Astrocyte of the spinal cord (primary cell): ENCODE measurements at regions not wholly inside any gene's neighbourhood (a gene's known extent, or its start where the extent isn't known, plus 50 kb on each side); places are given as distances from the start of the nearest gene placed in this dataset.
A peak's percentile ranks its signal among the peaks of the same experiment; 100 is the strongest.

ENCODE experiments used
- DNase-seq: peaks from one replicate; pipeline ENCODE4 v3.0.0; 2011; ENCODE audit warnings: low read depth, low spot score
- H3K4me3 ChIP-seq: 2 replicates; pipeline ENCODE4 v1.5.1; 2011; ENCODE audit warnings: low read depth, mild to moderate bottlenecking, low read length, moderate library complexity
- CTCF ChIP-seq: IDR thresholded peaks from 2 replicates; pipeline ENCODE4 v1.5.1; 2012; ENCODE audit warnings: low read depth, mild to moderate bottlenecking, low read length, inconsistent platforms
- in situ Hi-C: cut with HindIII; loops from 2 replicates; pipeline ENCODE4 v1.10.0; 2017; ENCODE audit warnings: low sequenced_read_pairs

- in situ Hi-C loops, result no loop called here
- no peak for DNase-seq
- no peak overlapping the region for H3K4me3 ChIP-seq
- no peak for TF ChIP-seq CTCF
These were observed 200.9 kb downstream of the AASDHPPT start for GRCh38 chr11:106278391-106278790.

GRCh38 chr11:106280036-106280435 lies 202.6 kb downstream of the AASDHPPT start:
- TF ChIP-seq CTCF, result no peak
- no peak overlapping the region for H3K4me3 ChIP-seq
- DNase-seq, result no peak
- in situ Hi-C loops, result no loop called here

GRCh38 chr11:106281455-106282173 lies 204.2 kb downstream of the AASDHPPT start:
- DNase-seq, result peak; percentile 62
- no peak for TF ChIP-seq CTCF
- no peak overlapping the region for H3K4me3 ChIP-seq
- in situ Hi-C loops, result no loop called here

GRCh38 chr11:106286881-106287504 lies 209.5 kb downstream of the AASDHPPT start:
- no peak for TF ChIP-seq CTCF
- no peak overlapping the region for H3K4me3 ChIP-seq
- DNase-seq, result no peak
- in situ Hi-C loops, result no loop called here

GRCh38 chr11:106288057-106288456 lies 210.6 kb downstream of the AASDHPPT start:
- TF ChIP-seq CTCF, result no peak
- no peak for DNase-seq
- H3K4me3 ChIP-seq, result no peak overlapping the region
- in situ Hi-C loops, result no loop called here

- H3K4me3 ChIP-seq, result no peak overlapping the region
- no peak for DNase-seq
- in situ Hi-C loops, result no loop called here
- no peak for TF ChIP-seq CTCF
These were observed 211.4 kb downstream of the AASDHPPT start for GRCh38 chr11:106288822-106289387.
